SK-MEL-5 (cell line): ENCODE measurements at regions not wholly inside any gene's neighbourhood (a gene's known extent, or its start where the extent isn't known, plus 50 kb on each side); places are given as distances from the start of the nearest gene placed in this dataset.

Source experiments
- small RNA-seq, 2 experiments: library from RNA; depleted of rRNA; stranded (forward); fragments of <200 nt; gene quantifications; one replicate each; pipeline ENCODE3, GENCODE V24; 2014

Small RNAs in the stretch of these regions (small RNA-seq; reads per million reads assigned to genes)
- 0.08 to 0.96 reads per million in 2 experiments for gene RNU5F-7P
